HG03469 (cell line): ENCODE measurements at regions not wholly inside any gene's neighbourhood (a gene's known extent, or its start where the extent isn't known, plus 50 kb on each side); places are given as distances from the start of the nearest gene placed in this dataset.

ENCODE experiments used
- ATAC-seq: cut with Tn5 transposase; IDR thresholded peaks from one replicate; pipeline ENCODE4 v1.9.1; 2021; ENCODE audit warnings: mild to moderate bottlenecking, moderate library complexity, moderate number of reproducible peaks; ENCODE audit not compliant: unreplicated experiment

DNA sequence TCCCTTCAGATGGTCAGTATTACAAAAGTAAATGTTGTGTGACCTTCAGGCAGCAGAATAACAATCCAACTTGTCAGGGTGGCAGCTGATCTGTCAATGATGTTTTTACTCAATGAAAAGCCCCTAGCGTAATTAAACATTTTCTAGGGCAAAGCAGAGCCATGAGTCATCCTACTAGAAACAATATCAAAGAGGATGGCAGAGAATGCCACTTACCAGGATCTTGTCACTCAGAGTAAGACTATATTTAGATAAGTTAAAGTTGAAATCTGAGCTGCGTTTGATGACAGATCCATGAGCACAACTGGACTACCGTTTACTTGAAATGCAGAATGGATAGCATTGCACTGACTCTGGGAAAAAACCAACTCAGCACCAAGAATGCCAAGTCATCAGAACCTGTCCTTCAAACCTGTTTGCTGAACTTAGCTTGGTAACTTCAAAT lies 612.6 kb upstream of the ACVR2A start:
- ATAC-seq, result no peak

DNA sequence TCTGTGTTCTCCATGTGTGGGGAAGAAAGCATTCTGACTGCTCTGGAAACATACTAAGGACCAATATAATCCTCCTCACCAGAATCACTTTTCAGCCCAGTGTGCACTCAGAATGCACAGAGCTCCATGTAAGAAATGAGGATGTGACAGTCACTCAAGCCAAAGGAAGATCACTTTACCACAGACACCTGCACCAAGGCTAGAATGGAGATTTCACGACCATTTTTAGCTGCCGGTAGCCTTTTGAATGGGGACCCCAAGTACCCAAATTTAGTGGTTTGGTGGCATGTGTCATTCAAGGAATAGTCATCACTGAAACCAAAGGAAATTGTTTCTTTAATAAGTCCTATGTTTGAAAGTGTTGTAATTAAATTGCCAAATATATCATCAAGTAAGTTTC lies 613.2 kb upstream of the ACVR2A start:
- peak; percentile 70 for ATAC-seq

DNA sequence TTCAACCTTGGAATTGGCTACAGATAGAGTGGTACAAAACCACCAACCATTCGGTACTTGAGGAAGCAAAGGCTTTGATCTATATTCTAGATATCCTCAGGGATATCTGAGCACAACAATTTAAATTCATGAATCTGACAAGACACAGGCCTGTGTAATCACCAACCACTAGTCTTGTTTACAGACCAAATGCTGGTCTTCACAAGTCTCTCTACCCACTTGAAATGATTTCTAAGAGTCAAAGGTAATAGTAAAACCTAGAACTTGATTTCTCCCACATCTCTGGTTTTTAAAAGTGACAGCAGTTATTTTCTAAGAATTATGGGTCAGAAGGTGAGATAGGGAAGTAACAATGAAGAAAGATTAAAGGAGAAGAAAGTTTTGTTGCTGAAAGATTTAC lies 613.7 kb upstream of the ACVR2A start:
- no peak for ATAC-seq

DNA sequence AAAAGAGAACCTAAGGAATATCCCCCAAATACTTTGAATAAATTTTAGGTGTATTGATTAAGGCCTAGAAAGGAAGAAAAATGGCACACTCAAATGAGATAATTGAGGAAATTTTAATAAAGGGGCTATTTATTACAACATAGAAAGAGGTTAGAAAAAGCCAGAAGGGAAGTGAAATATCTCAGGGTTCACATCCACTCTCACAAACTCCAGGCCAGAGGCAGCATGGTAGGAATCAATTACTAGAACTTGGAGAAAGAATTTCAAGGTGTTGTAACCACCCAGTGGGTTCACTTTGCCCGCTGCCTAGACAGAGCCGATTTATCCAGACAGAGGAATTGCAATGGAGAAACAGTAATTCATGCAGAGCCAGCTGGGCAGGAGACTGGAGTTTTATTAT lies 617.5 kb upstream of the ACVR2A start:
- ATAC-seq, result no peak

DNA sequence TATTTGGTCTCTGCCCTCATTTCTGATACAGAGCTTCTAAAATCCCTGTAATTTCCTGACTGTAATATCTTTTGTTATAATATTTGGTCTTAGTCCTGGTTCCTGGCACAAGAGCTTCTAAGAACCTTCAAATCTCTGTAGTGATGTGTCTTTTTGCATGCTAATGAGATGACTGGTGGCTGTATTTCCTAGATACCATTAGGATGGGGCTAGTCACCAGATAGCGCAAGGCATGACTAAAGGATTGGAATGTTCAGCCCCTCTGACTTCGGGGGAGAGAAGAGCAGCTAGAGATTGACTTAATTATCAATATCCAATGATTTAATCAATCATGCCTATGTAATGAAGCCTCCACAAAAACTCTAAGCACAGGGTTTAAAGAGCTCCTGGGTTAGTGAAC lies 620.8 kb upstream of the ACVR2A start:
- ATAC-seq, result no peak

DNA sequence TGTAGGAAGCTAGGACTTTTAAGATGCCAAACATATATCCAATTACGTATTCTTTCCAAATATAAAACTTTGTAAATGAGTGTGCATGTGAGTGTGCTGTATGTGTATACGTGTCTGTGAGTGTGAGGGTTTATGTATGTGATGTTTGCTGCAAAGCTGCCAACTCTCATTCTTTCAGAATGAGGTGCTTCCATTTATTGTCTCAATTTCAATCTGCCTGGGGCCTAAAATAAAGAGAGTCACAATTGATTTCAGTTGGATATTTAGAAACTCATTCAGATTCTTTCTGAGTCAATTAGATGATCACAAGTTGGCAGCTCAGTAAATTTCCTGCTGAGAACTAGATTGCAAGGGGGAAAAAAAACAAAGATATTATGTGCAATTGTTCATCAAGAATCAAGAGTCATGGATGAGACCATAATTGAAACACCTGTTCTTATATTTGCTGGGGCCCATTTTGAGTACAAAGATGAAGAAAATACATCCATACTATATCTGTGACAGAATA lies 621.2 kb upstream of the ACVR2A start:
- no peak for ATAC-seq

DNA sequence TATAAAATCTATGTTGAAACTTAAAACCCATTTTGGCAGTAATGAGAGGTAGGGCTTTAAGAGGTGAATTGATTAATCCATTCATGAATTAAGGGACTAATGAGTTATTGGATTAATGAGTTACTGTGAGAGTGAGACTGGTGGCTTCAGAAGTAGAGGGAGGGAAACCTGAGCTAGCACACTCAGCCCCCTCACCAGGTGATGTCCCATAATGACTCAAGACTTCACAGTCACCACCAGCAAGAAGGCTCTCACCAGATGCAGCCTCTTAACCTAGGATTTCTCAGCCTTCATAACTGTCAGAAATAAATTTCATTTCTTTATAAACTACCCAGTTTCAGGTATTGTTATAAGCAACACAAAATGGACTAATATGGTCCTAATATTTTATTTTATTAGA lies 621.7 kb upstream of the ACVR2A start:
- peak; percentile 66 for ATAC-seq

DNA sequence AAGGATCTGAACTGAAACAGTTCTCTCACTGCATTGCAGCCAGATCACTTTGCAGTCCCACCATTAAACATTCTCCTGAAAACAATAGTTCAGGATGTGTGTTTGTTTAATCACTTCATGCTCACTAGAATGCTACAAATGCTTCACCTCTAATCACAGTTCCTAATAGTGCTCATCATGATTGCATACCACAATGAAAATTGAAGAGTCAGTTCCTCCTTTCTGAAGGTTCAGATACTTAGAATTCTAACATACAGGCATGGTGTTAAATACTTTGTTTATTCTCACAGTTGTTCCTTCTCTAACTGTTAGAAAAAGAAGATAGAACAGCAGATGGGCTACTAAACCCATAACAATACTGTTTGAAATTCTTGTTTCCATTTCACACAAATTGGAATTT lies 622.3 kb upstream of the ACVR2A start:
- ATAC-seq, result peak; percentile 75

DNA sequence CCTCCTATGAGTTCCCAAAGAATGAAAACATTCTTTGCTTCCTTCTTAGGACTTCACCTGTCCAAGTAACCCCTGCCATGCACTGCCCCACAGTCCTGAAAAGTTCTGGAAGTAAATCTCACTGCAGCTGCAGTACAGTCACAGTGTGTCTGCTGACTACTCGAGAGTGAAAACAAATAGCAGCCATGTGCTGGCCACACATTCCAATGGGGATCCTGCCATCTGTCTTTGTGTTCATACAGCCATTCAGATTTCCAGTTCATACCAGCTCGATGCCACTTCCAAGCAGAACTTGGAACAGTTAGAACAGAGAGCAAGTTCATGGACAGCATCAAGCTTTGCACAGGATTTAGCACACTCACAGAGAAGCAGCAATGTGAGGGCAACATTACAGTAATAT lies 629.9 kb upstream of the ACVR2A start:
- ATAC-seq, result no peak

DNA sequence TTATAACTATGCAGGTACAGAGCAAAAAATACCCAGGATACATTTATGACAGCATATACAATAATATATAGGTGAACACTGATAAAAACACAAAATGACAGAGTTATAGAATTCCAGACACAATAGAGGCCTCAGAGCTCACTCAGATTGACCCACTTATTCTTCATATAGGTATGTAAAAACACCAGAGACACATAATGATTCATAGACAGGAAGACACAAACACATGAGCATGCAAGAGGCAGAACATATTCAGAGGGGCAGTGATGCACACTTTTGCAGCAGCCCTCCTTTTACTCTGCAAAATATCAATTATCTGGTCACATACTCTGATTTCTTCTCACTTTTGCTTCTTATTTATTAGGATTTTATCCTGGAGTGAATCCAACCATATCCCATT lies 633.3 kb upstream of the ACVR2A start:
- no peak for ATAC-seq

DNA sequence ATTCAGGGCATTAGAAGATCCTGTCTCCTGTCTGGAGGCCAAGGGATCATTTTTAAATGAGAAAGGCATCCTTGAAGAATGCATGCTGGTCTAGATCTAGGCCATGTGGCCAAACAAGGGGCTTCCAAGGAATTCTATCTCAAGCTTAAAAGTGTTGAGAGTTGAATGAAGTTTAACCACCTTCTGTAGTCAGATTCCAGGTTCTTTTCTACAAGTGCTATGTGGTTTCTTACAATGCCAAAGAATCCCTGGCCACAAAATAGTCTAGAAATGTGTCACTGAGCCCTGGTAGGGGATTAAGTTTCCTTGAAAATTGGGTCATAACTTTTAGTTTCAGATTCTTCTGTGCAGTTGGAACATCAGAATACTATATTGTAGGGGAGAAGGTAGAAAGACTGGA lies 640.7 kb upstream of the ACVR2A start:
- no peak for ATAC-seq

DNA sequence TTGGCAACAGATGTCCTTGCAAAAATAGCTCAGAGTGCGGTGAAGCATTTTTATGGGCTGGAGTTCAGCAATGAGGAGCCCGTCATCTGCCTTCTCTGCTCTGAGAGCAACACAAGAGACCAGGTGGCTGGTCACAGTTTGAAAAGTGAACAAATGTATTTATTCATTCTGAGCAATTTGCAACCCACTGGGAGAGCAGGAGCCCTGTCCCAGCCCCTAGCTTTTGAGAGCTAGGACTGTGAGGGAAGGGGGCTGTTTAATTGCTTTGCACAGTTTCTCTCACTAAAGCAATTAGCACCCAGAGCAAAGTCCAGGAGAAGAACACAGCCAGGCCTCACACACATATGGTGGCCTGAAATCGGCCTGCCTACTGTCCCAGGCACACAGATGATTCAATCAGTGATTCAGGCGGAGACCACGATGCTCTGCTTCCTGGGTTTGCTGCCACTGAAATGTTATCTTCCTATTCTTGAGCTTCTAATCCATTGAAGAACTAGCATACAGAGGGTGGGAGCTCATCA lies 646.1 kb upstream of the ACVR2A start:
- ATAC-seq, result no peak

DNA sequence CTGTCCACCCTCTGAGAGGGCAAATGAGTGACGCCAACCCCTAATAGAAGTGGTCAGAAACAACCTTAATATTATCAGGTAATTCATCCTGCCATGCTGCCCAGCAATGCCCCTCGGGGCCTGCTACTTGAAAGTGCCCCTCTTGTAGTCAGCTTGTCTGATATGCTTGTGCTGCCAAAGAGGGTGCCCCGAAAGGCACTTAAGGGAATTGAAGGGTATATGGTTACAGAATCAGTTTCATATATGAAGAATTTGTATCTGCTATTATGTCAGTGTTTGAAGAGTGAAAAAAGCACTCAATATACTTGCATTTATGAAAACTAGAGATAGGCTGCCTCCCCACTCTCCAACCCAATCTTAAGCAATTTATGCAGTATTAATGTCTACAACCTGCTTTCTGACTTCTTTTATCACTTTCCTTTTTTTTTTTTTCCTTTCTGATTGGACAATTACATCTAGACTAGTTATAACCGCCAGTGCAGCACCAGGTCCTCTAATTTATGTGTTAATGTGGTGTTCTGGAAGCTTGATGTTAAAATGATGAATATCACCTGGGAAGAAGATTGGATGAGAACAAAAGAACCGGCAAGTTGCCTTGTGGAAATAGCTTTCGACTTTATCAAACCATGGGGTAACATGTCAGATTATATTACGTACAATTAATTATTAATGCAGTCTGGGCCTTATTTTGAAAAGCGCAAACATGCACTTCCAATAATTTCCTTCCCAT lies 646.9 kb upstream of the ACVR2A start:
- ATAC-seq, result no peak

DNA sequence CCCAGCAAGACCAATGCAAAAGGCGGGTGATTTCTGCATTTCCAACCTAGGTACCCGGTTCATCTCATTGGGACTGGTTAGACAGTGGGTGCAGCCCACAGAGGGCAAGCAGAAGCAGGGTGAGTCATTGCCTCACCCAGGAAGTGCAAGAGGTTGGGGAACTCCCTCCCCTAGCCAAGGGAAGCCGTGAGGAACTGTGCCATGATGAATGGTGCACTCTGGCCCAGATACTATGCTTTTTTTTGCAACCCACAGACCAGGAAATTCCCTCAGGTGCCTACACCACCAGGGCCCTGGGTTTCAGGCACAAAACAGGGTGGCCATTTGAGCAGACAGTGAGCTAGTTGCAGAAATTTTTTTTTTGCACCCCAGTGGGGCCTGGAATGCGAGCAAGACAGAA lies 662.6 kb upstream of the ACVR2A start:
- peak; percentile 84 for ATAC-seq

DNA sequence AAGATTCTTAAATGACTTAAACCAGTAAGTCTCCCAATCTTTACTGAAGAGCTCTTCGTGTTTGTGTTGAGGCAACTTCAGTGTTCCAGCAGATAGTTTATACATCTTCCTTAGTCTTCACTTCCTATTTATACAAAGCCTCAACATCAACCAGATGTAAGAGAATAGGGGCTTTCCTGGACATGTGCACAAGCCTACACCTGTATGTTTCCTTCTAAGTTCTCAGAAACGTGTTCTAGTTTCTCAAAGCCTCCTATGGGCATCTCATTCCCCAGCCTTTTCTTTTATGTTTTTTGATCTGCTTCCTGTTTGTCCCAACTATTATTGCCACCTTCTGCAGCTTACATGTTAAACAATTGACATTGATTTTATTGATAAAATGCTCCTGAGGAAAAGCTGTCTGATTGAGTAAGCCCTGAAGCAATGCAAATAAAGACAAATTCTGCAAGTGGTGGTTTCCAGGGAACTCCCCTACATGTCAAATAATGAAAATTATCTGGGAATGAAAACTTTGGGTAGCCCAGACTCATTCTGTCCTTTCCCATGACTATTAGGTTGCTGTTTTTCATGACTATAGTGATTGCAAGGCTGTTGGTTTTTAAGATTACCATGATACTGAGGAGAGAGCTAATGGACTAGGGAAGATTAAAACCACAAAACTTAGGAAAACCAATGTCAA lies 663.3 kb upstream of the ACVR2A start:
- peak; percentile 40 for ATAC-seq

DNA sequence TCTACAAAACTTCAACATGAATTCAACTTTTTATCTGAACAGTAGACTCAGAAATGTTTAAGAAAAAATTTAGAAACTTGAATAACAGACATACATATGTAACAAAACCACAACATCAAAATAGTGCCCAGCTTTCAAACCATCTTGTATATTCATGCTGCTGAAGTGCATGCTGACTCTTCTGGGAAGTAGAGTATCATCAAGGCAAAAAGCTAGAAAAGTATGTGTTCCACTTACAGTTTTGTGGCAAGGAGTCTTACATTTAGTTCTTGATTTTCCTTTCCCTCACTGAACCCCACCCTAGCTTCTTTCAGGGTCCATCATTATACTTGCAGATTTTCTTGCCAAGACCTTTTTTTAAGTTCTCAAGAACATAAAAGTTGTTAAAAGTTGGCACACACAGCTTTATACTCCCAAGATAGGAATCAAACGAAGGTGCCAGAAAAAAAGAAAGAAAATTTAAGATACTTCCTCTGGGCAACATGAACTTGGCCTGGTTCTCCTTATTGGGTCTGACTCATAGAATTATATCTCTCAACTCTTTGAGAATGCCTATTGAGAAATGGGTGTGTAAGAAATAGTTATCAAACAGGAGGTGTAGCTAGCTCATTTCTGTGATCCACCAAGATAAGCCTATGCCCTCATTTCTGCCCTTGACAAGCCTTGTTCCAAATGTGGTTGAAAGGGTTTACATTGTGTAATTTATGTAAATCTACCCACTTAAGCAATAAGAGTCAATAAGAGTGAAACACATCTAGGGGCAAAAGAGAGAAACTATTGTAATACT lies 667.6 kb upstream of the ACVR2A start:
- ATAC-seq, result no peak

DNA sequence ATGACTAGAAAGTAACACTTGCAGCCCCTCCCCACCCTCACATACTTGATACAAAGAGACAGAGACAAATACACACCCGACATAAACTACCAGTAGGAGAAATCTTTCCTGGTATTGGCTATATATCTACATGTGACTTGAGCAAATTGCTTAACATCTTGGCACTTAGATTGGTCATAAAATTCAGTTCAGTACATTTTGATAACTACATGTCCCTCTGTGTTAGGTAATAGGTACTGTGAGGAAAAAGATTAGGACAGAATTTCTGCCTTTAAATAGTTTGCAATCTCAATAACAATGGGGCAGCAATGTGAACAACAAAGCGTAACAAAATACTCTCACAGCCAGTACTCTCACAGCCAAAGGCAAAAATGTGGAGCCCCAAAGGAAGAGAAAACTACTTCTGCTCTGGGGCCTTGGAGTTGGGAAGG lies 670.0 kb upstream of the ACVR2A start:
- no peak for ATAC-seq

DNA sequence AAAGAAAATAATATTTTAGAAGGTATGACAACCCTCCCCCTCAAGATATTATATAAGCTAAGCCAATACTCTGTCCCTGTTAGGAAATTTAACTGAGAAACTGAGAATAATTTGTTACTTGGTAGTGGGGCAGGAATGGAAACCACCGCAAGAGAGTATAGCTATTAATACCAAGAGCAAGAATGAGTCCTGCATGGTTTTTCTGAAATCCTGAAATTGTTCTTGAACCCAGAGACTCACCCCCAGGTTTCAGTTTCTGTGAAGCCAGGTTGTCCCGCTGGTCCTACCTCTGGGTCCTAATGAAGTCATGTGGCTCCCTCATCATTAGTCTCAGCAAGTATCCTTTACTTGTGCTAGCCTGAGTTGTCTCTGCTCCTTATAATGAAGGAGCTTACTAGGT lies 671.0 kb upstream of the ACVR2A start:
- no peak for ATAC-seq

DNA sequence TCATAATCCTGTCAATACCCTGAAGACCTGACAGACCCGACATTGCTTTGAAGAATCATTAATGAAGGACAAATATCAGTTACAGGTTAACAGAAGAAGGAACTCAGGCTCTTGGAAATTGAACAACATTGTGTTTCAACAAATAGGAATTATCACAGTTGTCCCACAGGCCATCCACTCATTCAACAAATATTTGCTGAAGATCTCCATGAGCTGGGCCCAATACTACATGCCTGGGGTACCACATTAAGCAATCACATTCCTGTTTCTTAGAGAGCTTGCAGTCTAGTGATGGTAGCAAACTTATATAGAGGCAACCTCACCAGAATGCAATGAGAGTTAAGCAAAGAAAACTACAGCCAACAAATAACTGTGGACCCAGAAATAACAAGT lies 671.6 kb upstream of the ACVR2A start:
- no peak for ATAC-seq

DNA sequence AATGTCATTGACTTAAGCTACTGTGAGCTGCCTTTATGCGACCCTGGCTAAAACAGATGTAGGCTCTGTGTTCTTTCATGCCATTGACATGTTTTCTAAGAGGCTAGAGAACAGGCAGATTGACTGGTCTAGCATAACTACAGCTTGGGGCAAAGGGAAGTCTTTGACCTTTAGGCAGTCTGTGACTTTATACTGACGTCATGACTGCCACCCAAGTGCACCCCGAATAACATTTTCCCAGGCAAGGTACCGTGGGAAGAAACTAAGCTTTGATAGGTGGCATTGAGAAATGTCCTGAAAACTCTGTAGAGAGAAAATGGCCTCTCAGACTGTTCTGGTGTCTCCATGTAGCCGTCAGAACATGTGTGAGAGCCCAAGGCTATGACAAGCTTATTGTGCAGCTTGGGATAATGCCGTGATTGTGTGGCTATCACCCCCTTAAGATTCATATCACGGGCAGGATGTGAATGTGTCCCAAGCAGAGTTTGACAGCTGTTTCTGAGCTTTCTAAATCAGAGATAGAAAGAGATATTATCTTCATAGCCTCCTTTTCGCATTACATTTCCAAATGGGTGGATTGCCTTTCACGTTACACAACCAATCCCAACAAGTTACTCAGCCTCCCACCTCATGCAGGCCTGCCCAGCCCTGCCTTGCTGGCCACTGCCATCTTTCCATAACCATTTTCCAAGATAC lies 672.2 kb upstream of the ACVR2A start:
- ATAC-seq, result no peak

DNA sequence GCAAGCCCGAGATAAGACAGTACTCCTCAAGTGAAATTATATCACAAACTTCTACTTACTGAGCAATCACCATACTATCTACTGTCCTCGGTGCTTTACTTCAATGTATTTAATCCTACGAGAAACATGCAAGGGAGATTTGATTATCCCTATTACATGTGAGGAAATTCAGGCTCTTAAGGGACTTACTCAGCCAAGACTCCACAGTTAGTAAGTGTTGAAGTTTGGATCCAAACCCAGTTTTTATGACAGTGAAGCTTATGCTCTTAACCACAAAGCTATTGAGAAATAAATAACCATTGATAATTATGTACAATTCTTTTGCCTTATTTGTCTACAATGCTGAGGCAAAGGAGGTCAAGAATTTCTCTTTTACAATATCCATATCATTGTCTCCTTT lies 672.9 kb upstream of the ACVR2A start:
- ATAC-seq, result no peak
